ENCODE measurements at regions not wholly inside any gene's neighbourhood (a gene's known extent, or its start where the extent isn't known, plus 50 kb on each side); places are given as distances from the start of the nearest gene placed in this dataset.
A peak's percentile ranks its signal among the peaks of the same experiment; 100 is the strongest.
"Not testable (repeated sequence)": the region's sequence is repeated elsewhere in the genome, so short reads cannot be mapped to it uniquely, and the experiment has no call there.

DNA sequence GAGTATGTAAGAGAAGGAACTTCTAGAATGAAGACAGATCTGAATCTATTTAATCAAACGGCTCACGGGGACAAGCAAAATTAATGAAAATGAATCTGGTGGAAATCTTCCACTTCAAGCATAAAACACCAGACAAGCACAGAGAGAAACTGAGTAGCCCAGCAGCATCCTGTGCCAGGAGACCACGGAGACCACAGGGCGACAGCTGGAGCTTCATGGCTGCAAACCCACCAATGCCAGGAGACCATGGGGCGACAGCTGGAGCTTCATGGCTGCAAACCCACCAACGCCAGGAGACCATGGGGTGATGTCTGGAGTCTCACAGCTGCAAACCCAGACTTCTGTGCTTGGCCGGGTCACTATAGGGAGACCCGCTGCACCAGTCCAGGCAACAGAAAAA is 5442.0 kb upstream of the TPTE start:
- H3K4me3 Mint-ChIP-seq; H3K9me3 Mint-ChIP-seq; H3K36me3 Mint-ChIP-seq (ENCODE audit: insufficient read depth in 2 of 2); H3K4me1 Mint-ChIP-seq (ENCODE audit: low read depth); H3K27me3 Mint-ChIP-seq (ENCODE audit: low read depth); H3K27ac Mint-ChIP-seq; ATAC-seq (replicated peaks in 1 of 2); DNase-seq: not testable (repeated sequence)

DNA sequence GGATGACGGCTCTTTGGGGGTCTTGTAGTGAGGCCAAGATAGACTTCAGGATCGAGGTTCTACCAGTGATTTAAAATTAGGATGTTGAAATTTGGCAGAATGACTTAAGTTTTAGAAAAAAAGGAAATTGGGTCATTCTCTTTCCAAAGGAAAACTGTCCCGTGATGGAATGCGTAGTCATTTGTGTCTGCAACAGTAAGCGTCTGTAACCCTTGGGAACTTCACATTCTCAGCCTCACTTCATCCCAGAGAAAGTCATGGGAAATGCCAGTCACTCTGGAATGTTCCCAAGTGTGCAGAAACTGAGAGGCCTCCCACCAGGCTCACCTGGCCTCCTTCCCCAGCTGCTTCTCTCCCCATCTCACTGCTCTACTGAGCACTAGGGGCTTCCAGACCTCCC is 5441.4 kb upstream of the TPTE start:
- not testable (repeated sequence) for H3K27ac Mint-ChIP-seq; ATAC-seq (replicated peaks in 1 of 2); H3K4me1 Mint-ChIP-seq (ENCODE audit: low read depth); H3K27me3 Mint-ChIP-seq (ENCODE audit: low read depth); H3K4me3 Mint-ChIP-seq; DNase-seq; H3K9me3 Mint-ChIP-seq; H3K36me3 Mint-ChIP-seq (ENCODE audit: insufficient read depth in 2 of 2)

DNA sequence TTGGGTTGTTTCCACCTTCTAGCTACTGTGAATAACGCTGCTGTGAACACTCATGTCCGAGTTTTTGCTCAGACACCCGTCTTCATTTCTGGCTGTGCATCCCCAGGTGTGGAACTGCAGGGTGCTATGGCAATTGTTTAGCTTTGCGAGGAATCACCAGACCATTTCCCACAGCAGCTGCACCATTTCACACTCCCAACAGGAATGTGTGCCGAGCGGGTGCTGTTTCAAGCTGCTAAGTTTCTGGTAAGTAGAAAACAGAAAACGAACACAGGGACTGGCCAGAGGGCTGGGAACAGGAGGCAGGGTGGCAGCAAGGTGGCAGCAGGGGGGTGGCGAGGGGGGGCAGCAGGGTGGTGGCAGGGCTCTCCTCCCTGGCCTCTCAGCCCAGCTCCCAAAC is 5437.1 kb upstream of the TPTE start:
- H3K4me1 Mint-ChIP-seq (ENCODE audit: low read depth); H3K36me3 Mint-ChIP-seq (ENCODE audit: insufficient read depth in 2 of 2); H3K9me3 Mint-ChIP-seq: not testable (repeated sequence)

DNA sequence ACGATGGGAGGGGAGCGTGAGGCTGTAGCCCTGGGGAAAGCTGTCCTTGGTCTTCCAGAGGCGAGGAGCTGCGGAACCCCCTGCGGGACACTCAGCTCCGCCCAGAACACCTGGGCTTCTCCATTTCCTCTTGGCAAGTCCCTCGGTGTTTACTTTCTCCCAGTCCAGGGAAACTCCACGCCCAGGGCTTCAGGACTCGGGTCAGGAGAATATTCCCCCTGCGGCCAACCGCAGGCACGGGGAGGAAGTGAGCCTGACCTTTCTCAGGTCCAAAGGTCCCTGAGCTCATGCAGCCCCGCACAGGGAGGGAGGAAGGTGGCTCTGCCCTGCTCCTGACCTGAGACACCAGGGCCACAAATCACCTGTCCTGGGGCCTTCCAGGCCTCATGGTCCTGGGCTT is 5435.9 kb upstream of the TPTE start:
- not testable (repeated sequence) for H3K27ac Mint-ChIP-seq; H3K36me3 Mint-ChIP-seq (ENCODE audit: insufficient read depth in 2 of 2); H3K4me1 Mint-ChIP-seq (ENCODE audit: low read depth); H3K9me3 Mint-ChIP-seq; DNase-seq; H3K27me3 Mint-ChIP-seq (ENCODE audit: low read depth); H3K4me3 Mint-ChIP-seq; ATAC-seq (replicated peaks in 1 of 2)

More for the DNA sequence above, 5437.1 kb upstream of the TPTE start:
- not testable (repeated sequence) for H3K27me3 Mint-ChIP-seq (ENCODE audit: low read depth); H3K27ac Mint-ChIP-seq; ATAC-seq (replicated peaks in 1 of 2); H3K4me3 Mint-ChIP-seq; DNase-seq

DNA sequence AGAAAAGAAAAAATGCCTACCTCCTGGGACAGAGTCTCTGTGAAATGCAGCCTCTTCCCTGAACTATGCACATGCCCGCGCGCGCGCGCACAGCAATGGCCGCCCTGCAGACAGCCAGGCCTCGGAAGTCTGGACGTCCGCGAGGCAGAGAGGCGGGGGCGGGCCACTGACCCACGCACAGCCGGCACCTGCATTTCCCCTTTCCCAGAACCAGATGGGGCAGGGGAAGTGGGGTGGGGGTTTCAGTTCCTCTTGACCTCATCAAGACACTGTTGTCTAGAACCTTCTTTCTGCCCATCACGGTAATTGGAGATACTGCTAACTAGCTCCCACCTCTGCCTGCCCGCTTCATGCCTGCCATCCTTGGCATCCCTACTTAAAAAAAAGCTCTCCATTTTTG is 5435.0 kb upstream of the TPTE start:
- H3K4me1 Mint-ChIP-seq (ENCODE audit: low read depth); H3K27me3 Mint-ChIP-seq (ENCODE audit: low read depth); ATAC-seq (replicated peaks in 1 of 2); H3K4me3 Mint-ChIP-seq; H3K27ac Mint-ChIP-seq; DNase-seq; H3K36me3 Mint-ChIP-seq (ENCODE audit: insufficient read depth in 2 of 2); H3K9me3 Mint-ChIP-seq: not testable (repeated sequence)

DNA sequence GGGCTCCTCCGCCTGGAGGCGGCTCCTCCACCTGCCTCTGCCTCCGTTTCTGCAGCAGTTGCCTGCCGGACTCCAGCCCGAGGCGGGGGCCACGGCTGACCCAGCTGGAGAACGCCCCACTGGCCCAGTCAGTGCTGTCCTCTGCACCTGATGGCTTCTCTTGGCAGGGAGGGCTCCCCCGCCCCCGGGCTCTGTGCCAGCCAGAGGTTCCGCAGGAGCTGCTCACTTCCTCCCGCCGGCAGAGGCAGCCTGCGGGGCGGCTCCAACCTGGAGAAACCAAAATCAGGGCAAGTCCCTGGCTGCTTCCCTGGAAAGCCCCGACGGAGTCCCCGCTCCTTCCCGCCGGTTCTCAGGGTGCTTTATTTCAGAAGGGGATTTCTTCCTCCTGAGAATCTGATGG is 5432.6 kb upstream of the TPTE start:
- not testable (repeated sequence) for H3K36me3 Mint-ChIP-seq (ENCODE audit: insufficient read depth in 2 of 2); H3K27me3 Mint-ChIP-seq (ENCODE audit: low read depth); H3K9me3 Mint-ChIP-seq; H3K27ac Mint-ChIP-seq; H3K4me3 Mint-ChIP-seq; H3K4me1 Mint-ChIP-seq (ENCODE audit: low read depth); DNase-seq
- ATAC-seq (replicated peaks in 1 of 2) = peak in 1 of 2 donors; percentile 20

DNA sequence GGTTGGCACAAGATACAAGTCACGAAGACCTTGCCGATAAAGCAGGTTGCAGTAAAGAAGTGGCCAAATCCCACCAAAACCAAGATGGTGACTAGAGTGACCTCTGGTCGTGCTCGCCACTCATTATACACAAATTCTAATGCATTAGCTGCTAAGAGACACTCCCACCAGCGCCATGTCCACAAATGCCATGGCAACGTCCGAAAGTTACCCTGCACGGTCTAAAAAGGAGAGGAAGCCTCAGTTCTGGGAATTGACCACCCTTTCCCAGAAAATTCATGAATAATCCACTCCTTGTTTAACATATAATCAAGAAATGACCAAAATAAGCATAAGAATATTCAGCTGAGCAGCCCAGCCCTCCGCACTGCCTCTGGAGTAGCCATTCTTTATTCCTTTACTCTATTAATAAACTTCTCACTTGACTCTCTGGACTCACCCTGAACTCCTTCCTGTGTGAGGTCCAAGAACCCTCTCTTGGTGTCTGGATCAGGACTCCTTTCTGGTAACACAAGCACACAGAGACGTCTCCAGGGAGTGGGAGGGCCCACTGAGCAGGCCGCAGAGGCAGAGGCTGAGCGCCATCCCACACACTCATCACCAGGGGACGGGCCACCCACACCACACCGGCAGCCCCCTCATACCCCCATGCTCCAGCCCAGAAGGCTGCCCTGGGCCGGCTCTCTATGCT is 5431.8 kb upstream of the TPTE start:
- not testable (repeated sequence) for H3K27ac Mint-ChIP-seq; DNase-seq; H3K4me1 Mint-ChIP-seq (ENCODE audit: low read depth); H3K4me3 Mint-ChIP-seq; ATAC-seq (replicated peaks in 1 of 2); H3K9me3 Mint-ChIP-seq; H3K27me3 Mint-ChIP-seq (ENCODE audit: low read depth); H3K36me3 Mint-ChIP-seq (ENCODE audit: insufficient read depth in 2 of 2)

DNA sequence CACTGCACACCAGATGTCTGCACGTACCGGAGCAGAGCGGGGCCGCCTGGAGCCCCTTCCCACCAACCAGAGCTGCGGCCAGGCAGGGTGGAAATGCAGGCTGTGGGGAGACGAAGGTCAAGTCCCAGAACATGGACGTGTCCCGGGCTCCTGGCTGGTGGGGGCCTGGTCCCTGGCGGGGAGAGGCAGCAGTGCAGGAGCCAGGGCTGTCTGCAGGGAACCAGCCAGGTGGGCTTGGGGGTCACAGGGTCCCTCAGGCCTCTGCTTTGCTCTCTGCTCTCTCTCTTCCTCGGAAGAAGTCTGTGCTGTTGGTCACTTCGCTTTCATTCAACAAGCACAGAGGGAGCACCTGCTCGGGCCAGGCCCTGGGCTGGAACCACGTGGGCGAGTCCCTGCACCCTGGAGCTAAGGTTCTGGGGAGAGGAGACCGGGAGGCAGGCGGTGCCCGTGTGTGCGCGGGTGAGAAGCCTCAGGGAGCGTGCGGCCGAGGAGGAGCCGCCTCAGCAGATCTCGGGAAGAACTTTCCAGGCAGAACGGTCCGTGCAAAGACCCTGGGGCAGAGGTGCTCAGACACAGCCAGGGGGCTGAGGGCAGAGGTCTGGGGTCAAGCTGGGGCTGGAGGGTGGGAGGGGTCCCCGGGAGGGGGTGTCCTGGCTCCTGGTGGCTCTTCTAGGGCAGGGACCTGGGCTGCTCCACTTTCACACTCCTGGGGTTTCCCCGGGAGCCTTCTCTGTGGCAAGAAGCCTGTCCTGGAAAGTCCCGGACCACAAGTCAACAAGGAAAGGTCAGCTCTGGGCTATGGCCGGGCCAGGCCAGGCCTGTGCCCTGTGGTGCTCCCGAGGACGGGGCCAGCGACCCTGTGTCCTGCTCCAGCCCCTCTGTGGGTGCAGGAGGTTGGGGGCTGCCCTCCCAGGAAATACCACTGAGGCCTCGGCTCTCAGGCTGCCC is 5431.0 kb upstream of the TPTE start:
- H3K9me3 Mint-ChIP-seq; H3K4me1 Mint-ChIP-seq (ENCODE audit: low read depth); H3K27ac Mint-ChIP-seq; ATAC-seq (replicated peaks in 1 of 2); H3K4me3 Mint-ChIP-seq; H3K36me3 Mint-ChIP-seq (ENCODE audit: insufficient read depth in 2 of 2); DNase-seq; H3K27me3 Mint-ChIP-seq (ENCODE audit: low read depth): not testable (repeated sequence)

DNA sequence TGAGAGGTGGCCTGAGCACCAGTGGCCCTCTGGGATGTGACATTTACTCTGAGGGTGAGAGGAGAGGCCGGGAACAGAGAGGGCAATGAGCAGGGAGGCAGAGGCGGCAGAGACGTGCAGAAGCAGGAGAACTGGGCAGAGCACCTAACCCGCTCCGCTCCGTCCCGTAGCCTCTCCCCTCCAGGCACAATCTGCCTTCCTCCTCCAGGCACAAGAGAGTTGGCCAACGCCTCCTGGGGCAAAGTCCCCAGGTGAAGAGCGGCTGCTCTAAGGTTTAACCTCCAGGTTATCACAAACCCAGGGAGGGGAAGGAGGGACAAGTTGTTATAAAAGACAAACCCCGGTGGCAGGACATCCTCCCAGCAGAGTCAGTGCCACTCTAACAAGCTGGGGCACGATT is 5430.1 kb upstream of the TPTE start:
- not testable (repeated sequence) for DNase-seq; H3K36me3 Mint-ChIP-seq (ENCODE audit: insufficient read depth in 2 of 2); H3K27ac Mint-ChIP-seq; H3K27me3 Mint-ChIP-seq (ENCODE audit: low read depth); H3K4me3 Mint-ChIP-seq; H3K4me1 Mint-ChIP-seq (ENCODE audit: low read depth); ATAC-seq (replicated peaks in 1 of 2); H3K9me3 Mint-ChIP-seq

DNA sequence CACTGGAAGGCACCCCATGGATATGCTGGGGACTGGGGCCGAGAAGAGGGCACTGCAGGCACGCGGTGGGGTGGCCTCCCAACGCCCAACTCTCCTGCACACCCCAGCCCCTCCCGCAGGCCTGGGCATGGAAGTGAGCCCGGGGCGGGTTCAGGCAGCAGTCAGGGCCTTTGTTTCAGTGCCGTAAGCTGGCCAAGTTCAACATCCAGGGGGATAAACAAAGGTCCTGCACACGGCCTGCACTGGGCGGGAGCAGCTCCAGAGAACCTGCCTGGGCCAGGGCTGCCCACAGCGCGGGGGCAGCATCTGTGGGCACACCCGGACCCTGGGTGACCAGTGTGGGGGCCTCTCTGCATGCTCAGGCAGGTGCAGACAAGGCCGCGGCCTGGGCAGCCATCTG is 5425.8 kb upstream of the TPTE start:
- ATAC-seq (replicated peaks in 1 of 2) = not testable (repeated sequence)

DNA sequence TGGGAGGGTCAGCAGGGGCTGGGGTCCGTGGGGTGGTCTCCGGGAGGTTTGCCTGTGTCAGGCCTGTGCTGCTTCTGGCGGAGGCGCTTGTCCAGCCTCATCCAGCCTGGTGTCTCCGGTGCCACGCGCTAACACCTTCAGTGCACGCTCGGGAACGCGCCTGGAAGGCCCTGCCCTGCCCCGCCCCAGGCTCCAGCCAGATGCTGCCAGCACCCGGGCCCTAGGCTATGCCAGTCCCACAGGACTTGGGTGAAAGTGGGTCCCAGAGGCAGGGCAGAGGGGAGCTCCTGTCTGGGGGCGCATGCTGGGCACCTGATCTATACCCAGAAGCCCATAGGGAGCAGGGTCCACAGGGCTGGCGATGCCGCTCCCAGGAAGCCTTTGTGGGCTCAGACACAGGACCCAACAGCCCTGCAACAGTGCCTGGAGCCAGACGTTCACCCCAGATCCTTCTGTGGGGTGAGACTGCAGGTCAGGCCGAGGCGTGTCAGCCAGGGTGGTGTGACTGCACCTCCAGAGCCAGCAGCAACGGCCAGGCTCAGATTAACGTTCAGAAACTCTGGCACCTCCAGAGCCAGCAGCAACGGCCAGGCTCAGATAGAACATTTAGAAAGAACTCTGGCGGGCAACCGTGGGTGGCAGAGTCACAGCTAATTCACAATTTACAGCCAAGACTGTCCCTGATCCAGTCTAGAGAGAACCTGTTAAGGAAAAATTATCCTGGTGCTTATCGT is 5423.2 kb upstream of the TPTE start:
- H3K27ac Mint-ChIP-seq; H3K4me1 Mint-ChIP-seq (ENCODE audit: low read depth); ATAC-seq (replicated peaks in 1 of 2); DNase-seq; H3K4me3 Mint-ChIP-seq; H3K9me3 Mint-ChIP-seq; H3K36me3 Mint-ChIP-seq (ENCODE audit: insufficient read depth in 2 of 2); H3K27me3 Mint-ChIP-seq (ENCODE audit: low read depth): not testable (repeated sequence)

More for the DNA sequence above, 5425.8 kb upstream of the TPTE start:
- DNase-seq; H3K9me3 Mint-ChIP-seq; H3K4me1 Mint-ChIP-seq (ENCODE audit: low read depth); H3K27me3 Mint-ChIP-seq (ENCODE audit: low read depth); H3K4me3 Mint-ChIP-seq; H3K27ac Mint-ChIP-seq; H3K36me3 Mint-ChIP-seq (ENCODE audit: insufficient read depth in 2 of 2): not testable (repeated sequence)

DNA sequence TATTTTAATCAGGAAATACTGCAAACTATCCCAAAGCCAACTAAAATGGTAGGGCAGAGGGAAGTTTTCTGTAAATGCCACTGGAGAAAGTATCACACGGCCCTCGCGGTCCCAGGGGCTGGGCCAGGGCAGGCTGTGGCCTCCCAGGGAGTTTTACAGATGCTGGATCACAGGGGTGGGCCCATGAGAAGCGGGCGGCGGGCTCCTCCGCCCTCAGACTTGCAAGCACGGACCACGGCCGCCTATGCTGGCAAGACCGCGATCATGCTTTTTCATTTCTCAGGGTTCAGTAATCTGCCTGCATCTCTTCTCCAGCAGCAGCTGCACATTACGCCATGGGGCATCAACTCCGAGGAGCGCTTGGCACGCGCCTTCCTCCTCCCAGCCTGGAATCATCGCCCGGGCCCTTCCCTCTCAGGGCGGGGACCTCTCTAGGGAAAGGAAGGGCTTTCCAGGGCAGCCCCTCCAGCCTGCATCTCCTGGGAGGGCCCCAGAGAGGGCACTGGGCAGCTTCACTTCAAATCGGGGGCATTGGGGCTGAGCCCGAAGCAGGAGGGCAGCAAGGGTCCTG is 5420.7 kb upstream of the TPTE start:
- H3K27me3 Mint-ChIP-seq (ENCODE audit: low read depth); DNase-seq; H3K36me3 Mint-ChIP-seq (ENCODE audit: insufficient read depth in 2 of 2): not testable (repeated sequence)

DNA sequence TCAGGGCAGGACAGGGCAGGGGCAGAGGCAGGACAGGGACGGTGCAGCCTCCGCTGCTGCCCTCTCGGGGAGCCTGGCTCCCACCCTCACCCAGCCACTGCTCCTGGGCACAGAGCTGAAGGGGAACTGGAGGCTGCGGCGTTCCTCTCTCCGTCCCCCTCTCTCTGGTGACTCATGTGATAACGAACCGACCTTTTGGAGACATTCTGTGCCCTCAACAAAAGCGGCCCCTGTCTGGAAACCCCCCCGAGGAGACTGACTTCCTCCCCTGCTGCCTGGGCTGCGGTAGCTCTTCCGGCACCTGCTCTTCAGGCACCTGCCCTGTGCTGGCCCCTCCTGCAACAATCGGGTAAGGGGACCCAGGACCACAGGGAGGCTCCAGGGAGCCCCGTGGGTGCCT is 5419.6 kb upstream of the TPTE start:
- peak overlapping the region; percentile 81 for H3K27ac Mint-ChIP-seq
- not testable (repeated sequence) for H3K27me3 Mint-ChIP-seq (ENCODE audit: low read depth); H3K36me3 Mint-ChIP-seq (ENCODE audit: insufficient read depth in 2 of 2); H3K9me3 Mint-ChIP-seq; H3K4me1 Mint-ChIP-seq (ENCODE audit: low read depth)
- peak; percentile 83 to 85 for ATAC-seq (replicated peaks in 1 of 2)
- peak; percentile 78 to 85 for DNase-seq
- H3K4me3 Mint-ChIP-seq = peak overlapping the region; percentile 76 to 84

More for the DNA sequence above, 5420.7 kb upstream of the TPTE start:
- H3K4me3 Mint-ChIP-seq; H3K9me3 Mint-ChIP-seq; H3K4me1 Mint-ChIP-seq (ENCODE audit: low read depth); H3K27ac Mint-ChIP-seq; ATAC-seq (replicated peaks in 1 of 2): not testable (repeated sequence)
